HG03521 (cell line): ENCODE measurements at regions not wholly inside any gene's neighbourhood (a gene's known extent, or its start where the extent isn't known, plus 50 kb on each side); places are given as distances from the start of the nearest gene placed in this dataset.

Experiments
- ATAC-seq: cut with Tn5 transposase; IDR thresholded peaks from one replicate; pipeline ENCODE4 v1.9.1; 2021; ENCODE audit warnings: mild to moderate bottlenecking, moderate library complexity; ENCODE audit not compliant: unreplicated experiment

GRCh38 chr7:10799475-10799874 is 174.2 kb upstream of the PHF14 start:
- no peak for ATAC-seq

GRCh38 chr7:10802011-10802410 is 171.7 kb upstream of the PHF14 start:
- ATAC-seq, result no peak

- ATAC-seq, result no peak
These were observed 171.1 kb upstream of the PHF14 start for GRCh38 chr7:10802526-10802925.

- no peak for ATAC-seq
These were observed 170.0 kb upstream of the PHF14 start for GRCh38 chr7:10803720-10804119.

GRCh38 chr7:10804770-10805169 is 168.9 kb upstream of the PHF14 start:
- ATAC-seq, result no peak

GRCh38 chr7:10815546-10815945 is 158.1 kb upstream of the PHF14 start:
- no peak for ATAC-seq

- no peak for ATAC-seq
These were observed 152.5 kb upstream of the PHF14 start for GRCh38 chr7:10821156-10821555.

GRCh38 chr7:10824154-10824553 is 149.5 kb upstream of the PHF14 start:
- ATAC-seq, result no peak

GRCh38 chr7:10838228-10838627 is 135.4 kb upstream of the PHF14 start:
- ATAC-seq, result no peak

- no peak for ATAC-seq
These were observed 128.4 kb upstream of the PHF14 start for GRCh38 chr7:10845225-10845624.

- ATAC-seq, result no peak
These were observed 118.1 kb upstream of the PHF14 start for GRCh38 chr7:10855583-10855982.

- ATAC-seq, result no peak
These were observed 113.2 kb upstream of the PHF14 start for GRCh38 chr7:10860516-10860915.

- no peak for ATAC-seq
These were observed 110.2 kb upstream of the PHF14 start for GRCh38 chr7:10863476-10863875.

- no peak for ATAC-seq
These were observed 99.0 kb upstream of the PHF14 start for GRCh38 chr7:10874666-10875065.

- no peak for ATAC-seq
These were observed 98.6 kb upstream of the PHF14 start for GRCh38 chr7:10875080-10875479.

GRCh38 chr7:10888861-10889260 is 84.8 kb upstream of the PHF14 start:
- ATAC-seq, result no peak

- peak; percentile 94 for ATAC-seq
These were observed 84.3 kb upstream of the PHF14 start for GRCh38 chr7:10889266-10889898.

GRCh38 chr7:10908600-10908999 is 65.1 kb upstream of the PHF14 start:
- ATAC-seq, result no peak

- ATAC-seq, result no peak
These were observed 63.2 kb upstream of the PHF14 start for GRCh38 chr7:10910447-10910846.

GRCh38 chr7:10912077-10912476 is 61.6 kb upstream of the PHF14 start:
- ATAC-seq, result no peak

- ATAC-seq, result no peak
These were observed 60.2 kb upstream of the PHF14 start for GRCh38 chr7:10913457-10913856.

- ATAC-seq, result no peak
These were observed 55.5 kb upstream of the PHF14 start for GRCh38 chr7:10918093-10918590.

- no peak for ATAC-seq
These were observed 53.7 kb upstream of the PHF14 start for GRCh38 chr7:10919923-10920322.
